ENCODE measurements at regions not wholly inside any gene's neighbourhood (a gene's known extent, or its start where the extent isn't known, plus 50 kb on each side); places are given as distances from the start of the nearest gene placed in this dataset.

GRCh38 chr1:59076612-59077011, 220.3 kb upstream of the FGGY start (continued):
- TF ChIP-seq, protein P1, sequence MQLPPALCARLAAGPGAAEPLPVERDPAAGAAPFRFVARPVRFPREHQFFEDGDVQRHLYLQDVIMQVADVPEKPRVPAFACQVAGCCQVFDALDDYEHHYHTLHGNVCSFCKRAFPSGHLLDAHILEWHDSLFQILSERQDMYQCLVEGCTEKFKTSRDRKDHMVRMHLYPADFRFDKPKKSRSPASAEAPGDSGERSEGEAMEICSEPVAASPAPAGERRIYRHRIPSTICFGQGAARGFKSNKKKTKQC (CRISPR knock-in tag; IDR thresholded peaks at IDR 0.05), result no peak
- no peak for TF ChIP-seq PPARD (CRISPR knock-in tag; IDR thresholded peaks at IDR 0.05)
- no peak for TF ChIP-seq JUNB (CRISPR knock-in tag; conservative IDR thresholded peaks at IDR 0.05)
- TF ChIP-seq RBM14 (IDR thresholded peaks at IDR 0.05; ENCODE audit: borderline replicate concordance, insufficient read depth, low read depth, low read length), result no peak
- TF ChIP-seq GTF2E2 (tag; IDR thresholded peaks at IDR 0.05), result no peak
- TF ChIP-seq PHTF2 (CRISPR knock-in tag; IDR thresholded peaks at IDR 0.05), result no peak
- no peak for TF ChIP-seq CLOCK (CRISPR knock-in tag; IDR thresholded peaks at IDR 0.05; ENCODE audit: borderline replicate concordance)
- TF ChIP-seq GABPB2 (CRISPR knock-in tag; conservative IDR thresholded peaks at IDR 0.05), result no peak
- TF ChIP-seq PTRF (tag; IDR thresholded peaks at IDR 0.05), result no peak
- TF ChIP-seq MXI1 (IDR thresholded peaks at IDR 0.05; ENCODE audit: low read depth, low read length), result no peak
- no peak for TF ChIP-seq RBM15 (IDR thresholded peaks at IDR 0.05; ENCODE audit: insufficient read depth, low read length)
- no peak for TF ChIP-seq ZC3H8 (IDR thresholded peaks at IDR 0.05)
- TF ChIP-seq KDM4B (IDR thresholded peaks at IDR 0.05; ENCODE audit: borderline replicate concordance in 2 of 2, low read depth in 1 of 2), result no peak
- no peak for TF ChIP-seq PRDM10 (IDR thresholded peaks at IDR 0.05; ENCODE audit: partially characterized antibody)
- TF ChIP-seq CBFA2T2 (conservative IDR thresholded peaks at IDR 0.05), result peak; percentile 79
- TF ChIP-seq, protein P2, sequence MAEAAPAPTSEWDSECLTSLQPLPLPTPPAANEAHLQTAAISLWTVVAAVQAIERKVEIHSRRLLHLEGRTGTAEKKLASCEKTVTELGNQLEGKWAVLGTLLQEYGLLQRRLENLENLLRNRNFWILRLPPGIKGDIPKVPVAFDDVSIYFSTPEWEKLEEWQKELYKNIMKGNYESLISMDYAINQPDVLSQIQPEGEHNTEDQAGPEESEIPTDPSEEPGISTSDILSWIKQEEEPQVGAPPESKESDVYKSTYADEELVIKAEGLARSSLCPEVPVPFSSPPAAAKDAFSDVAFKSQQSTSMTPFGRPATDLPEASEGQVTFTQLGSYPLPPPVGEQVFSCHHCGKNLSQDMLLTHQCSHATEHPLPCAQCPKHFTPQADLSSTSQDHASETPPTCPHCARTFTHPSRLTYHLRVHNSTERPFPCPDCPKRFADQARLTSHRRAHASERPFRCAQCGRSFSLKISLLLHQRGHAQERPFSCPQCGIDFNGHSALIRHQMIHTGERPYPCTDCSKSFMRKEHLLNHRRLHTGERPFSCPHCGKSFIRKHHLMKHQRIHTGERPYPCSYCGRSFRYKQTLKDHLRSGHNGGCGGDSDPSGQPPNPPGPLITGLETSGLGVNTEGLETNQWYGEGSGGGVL (CRISPR knock-in tag; IDR thresholded peaks at IDR 0.05), result no peak
- no peak for TF ChIP-seq NEUROD1 (IDR thresholded peaks at IDR 0.05; ENCODE audit: borderline replicate concordance, low read depth, low read length, partially characterized antibody)
- TF ChIP-seq NUFIP1 (IDR thresholded peaks at IDR 0.05; ENCODE audit: partially characterized antibody), result no peak
- no peak for TF ChIP-seq ADNP (tag; IDR thresholded peaks at IDR 0.05)
- no peak for TF ChIP-seq BRD9 (IDR thresholded peaks at IDR 0.05; ENCODE audit: low read depth, partially characterized antibody)
